ENCODE measurements at regions not wholly inside any gene's neighbourhood (a gene's known extent, or its start where the extent isn't known, plus 50 kb on each side); places are given as distances from the start of the nearest gene placed in this dataset.

- no peaks in the 10 kb centered on the region for H3K36me3 Mint-ChIP-seq (ENCODE audit: insufficient read depth)
- TF ChIP-seq CTCF (IDR thresholded peaks at IDR 0.05; ENCODE audit: unreplicated experiment): no peak
- H3K9me3 Mint-ChIP-seq (ENCODE audit: low read depth): no peaks in the 10 kb centered on the region
- no peak for DNase-seq (ENCODE audit: low spot score, unreplicated experiment)
- no peak overlapping the region for H3K4me3 Mint-ChIP-seq (ENCODE audit: low read depth)
- H3K27me3 Mint-ChIP-seq: no peaks in the 10 kb centered on the region
- no peaks in the 10 kb centered on the region for H3K4me1 Mint-ChIP-seq (ENCODE audit: low read depth)
- H3K27ac Mint-ChIP-seq: no peak overlapping the region
Measured at GRCh38 chrX:42708222-42708621, 69.7 kb downstream of the PPP1R2C start.

GRCh38 chrX:42707742-42708141 lies 70.2 kb downstream of the PPP1R2C start:
- H3K4me1 Mint-ChIP-seq (ENCODE audit: low read depth): no peaks in the 10 kb centered on the region
- no peak overlapping the region for H3K27ac Mint-ChIP-seq
- no peaks in the 10 kb centered on the region for H3K36me3 Mint-ChIP-seq (ENCODE audit: insufficient read depth)
- no peak for DNase-seq (ENCODE audit: low spot score, unreplicated experiment)
- H3K4me3 Mint-ChIP-seq (ENCODE audit: low read depth): no peak overlapping the region
- no peak for TF ChIP-seq CTCF (IDR thresholded peaks at IDR 0.05; ENCODE audit: unreplicated experiment)
- no peaks in the 10 kb centered on the region for H3K9me3 Mint-ChIP-seq (ENCODE audit: low read depth)
- no peaks in the 10 kb centered on the region for H3K27me3 Mint-ChIP-seq

- Mint-ChIP-seq H3K4me1 (ENCODE audit: low read depth) (no peaks in the 10 kb centered on the region), H3K27ac (no peak overlapping the region), H3K27me3 (no peaks in the 10 kb centered on the region), H3K36me3 (ENCODE audit: insufficient read depth) (no peaks in the 10 kb centered on the region), H3K9me3 (ENCODE audit: low read depth) (no peaks in the 10 kb centered on the region), H3K4me3 (ENCODE audit: low read depth) (no peak overlapping the region)
- no peak for TF ChIP-seq CTCF (IDR thresholded peaks at IDR 0.05; ENCODE audit: unreplicated experiment)
- DNase-seq (ENCODE audit: low spot score, unreplicated experiment): no peak
Measured at GRCh38 chrX:42704454-42704853, 73.5 kb downstream of the PPP1R2C start.

GRCh38 chrX:42697544-42697943 lies 80.4 kb downstream of the PPP1R2C start:
- no peak for DNase-seq (ENCODE audit: low spot score, unreplicated experiment)
- H3K9me3 Mint-ChIP-seq (ENCODE audit: low read depth): no peaks in the 10 kb centered on the region
- H3K4me1 Mint-ChIP-seq (ENCODE audit: low read depth): peaks cover 10% of the 10 kb centered on the region
- no peak overlapping the region for H3K4me3 Mint-ChIP-seq (ENCODE audit: low read depth)
- H3K27me3 Mint-ChIP-seq: no peaks in the 10 kb centered on the region
- TF ChIP-seq CTCF (IDR thresholded peaks at IDR 0.05; ENCODE audit: unreplicated experiment): no peak
- H3K36me3 Mint-ChIP-seq (ENCODE audit: insufficient read depth): no peaks in the 10 kb centered on the region
- no peak overlapping the region for H3K27ac Mint-ChIP-seq

GRCh38 chrX:42696536-42697124 lies 81.3 kb downstream of the PPP1R2C start:
- Mint-ChIP-seq H3K4me3 (ENCODE audit: low read depth) (no peak overlapping the region), H3K27ac (no peak overlapping the region)

More at GRCh38 chrX:42696536-42697124, 81.3 kb downstream of the PPP1R2C start:
- Mint-ChIP-seq H3K4me1 (ENCODE audit: low read depth) (peaks cover 10% of the 10 kb centered on the region), H3K27me3 (no peaks in the 10 kb centered on the region), H3K9me3 (ENCODE audit: low read depth) (no peaks in the 10 kb centered on the region), H3K36me3 (ENCODE audit: insufficient read depth) (no peaks in the 10 kb centered on the region)
- DNase-seq (ENCODE audit: low spot score, unreplicated experiment): no peak
- no peak for TF ChIP-seq CTCF (IDR thresholded peaks at IDR 0.05; ENCODE audit: unreplicated experiment)
